Cerebellar cortex (tissue), 1 donor: ENCODE measurements at regions not wholly inside any gene's neighbourhood (a gene's known extent, or its start where the extent isn't known, plus 50 kb on each side); places are given as distances from the start of the nearest gene placed in this dataset.

Source experiments
- DNase-seq: peaks from one replicate; pipeline ENCODE4 v3.0.0-alpha.2; 2015; ENCODE audit warnings: low spot score

DNA sequence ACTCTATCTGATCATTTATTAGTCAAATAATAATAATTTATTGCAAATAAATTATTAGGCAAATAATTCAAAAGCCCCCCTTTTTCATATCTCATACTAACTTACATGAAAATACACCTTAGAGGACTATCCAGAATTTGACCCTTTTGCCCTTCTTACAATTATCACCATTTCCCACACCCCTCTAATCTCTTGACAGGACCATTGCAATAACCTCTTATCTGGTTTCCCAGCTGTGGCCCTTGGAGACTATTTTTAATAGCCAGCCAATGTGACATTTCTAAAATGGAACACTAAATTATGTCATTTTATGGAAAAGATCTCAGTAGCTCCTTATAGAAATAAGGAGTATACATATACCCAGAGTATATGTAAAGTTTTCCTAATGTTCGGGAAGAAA lies 588.4 kb upstream of the COX7C start:
- no peak for DNase-seq

- no peak for DNase-seq
These were observed 587.0 kb upstream of the COX7C start for GRCh38 chr5:86030753-86031152.

DNA sequence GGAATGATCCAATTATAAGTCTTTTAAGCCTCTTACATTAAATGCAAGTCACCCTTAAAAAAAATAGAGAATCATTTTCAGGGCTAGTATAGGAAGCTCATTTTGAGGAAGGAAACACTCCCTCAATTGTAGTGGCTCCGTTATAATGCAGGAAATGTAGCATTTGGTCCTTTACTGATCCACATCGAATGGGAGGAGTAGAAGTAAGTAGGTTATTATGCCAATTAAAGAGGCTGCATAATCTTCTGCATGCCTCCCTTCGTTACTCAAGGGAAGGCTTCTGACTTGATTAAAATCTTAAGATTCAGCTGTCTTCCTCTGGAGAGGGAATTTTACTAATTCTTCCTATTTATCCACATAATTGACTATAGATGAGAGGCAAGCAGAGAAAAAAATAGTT lies 579.2 kb upstream of the COX7C start:
- DNase-seq = no peak

DNA sequence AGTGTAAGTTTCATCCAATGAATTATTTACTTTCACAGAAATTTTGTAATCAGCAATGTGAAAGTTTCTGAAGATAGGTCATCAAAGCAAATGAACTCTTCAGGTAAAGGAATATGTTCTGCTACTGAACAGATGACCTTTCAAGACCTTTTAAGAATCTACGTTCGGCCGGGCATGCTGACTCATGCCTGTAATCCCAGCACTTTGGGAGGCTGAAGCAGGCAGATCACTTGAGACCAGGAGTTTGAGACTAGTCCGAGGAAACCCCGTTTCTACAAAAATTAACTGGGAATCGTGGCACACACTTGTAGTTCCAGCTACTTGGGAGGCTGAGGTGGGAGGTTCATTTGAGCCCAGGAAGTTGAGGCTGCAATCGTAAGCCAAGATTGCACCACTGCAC lies 578.4 kb upstream of the COX7C start:
- no peak for DNase-seq

GRCh38 chr5:86070719-86071118 lies 547.0 kb upstream of the COX7C start:
- no peak for DNase-seq

DNA sequence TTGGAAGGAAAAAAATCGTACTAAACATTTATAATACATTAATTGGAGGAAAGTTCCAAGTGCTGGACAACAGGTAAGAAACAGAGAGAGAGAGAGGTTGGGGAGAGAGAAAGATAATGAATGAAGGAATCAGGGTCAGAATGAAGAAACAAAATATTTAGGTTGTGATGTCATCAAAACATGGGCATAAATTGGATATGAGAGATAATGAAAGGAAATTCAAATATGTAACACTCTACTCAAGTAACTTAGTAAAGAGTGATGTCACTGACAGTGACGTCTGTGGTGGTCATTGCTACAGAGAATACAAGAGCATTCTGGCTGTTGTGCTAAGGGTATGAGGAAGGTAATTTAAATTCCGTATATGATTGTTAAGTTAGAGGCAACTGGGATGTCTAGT lies 543.4 kb upstream of the COX7C start:
- no peak for DNase-seq

GRCh38 chr5:86075139-86075538 lies 542.6 kb upstream of the COX7C start:
- DNase-seq = no peak

DNA sequence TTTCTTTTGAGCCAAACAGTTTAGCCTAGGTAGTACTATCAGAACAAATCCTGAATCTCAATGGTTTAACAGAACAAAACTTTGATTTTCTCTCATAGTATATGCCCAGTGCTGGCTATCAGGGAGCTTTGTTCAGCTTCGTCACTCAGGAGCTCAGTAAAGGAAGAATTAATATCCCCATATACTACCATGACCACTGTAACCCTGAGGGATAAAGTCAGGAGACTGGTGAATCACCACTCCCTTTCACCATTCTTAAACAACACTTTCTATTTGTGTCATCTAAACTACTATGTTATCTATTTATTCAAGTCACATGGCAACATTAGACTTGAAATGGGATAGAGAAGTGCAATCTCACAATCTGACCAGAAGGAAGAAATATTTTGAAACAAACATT lies 522.6 kb upstream of the COX7C start:
- no peak for DNase-seq

DNA sequence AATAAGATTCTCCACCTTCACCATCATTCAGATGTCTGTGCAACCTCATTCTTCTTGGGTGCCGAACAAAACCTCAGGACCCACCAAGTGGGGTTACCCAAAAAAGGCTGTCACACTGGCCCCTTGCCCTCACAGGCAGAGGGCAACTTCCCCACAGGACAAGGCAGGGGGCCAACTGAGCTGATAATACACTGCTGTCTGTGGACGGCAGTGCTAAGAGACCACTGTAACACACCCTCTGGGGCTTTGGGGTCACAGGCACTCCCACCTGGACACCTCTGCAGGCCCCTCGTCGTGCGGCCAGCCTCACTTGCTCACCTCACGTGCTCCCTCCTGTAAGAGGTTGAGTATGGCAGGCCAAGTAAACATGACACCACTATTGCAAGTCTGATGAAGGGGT lies 515.8 kb upstream of the COX7C start:
- no peak for DNase-seq

- DNase-seq = no peak
These were observed 508.9 kb upstream of the COX7C start for GRCh38 chr5:86108825-86109224.

DNA sequence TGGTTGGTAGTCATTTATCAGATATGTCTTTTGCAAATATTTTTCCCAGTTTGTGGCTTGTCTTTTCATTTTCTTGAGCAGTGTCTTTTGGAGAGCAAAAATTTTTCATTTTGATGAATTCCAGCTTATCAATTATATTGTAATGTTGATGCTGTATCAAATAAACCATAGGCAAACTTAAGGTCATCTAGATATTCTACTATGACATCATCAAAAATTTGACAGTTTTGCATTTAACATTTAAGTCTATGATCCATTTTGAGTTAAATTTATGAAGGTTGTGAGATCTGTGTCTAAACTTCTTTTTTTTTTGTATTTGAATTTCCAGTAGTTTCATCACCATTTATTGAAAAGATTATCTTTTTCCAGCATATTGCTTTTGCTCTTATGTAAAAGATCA lies 505.5 kb upstream of the COX7C start:
- no peak for DNase-seq

DNA sequence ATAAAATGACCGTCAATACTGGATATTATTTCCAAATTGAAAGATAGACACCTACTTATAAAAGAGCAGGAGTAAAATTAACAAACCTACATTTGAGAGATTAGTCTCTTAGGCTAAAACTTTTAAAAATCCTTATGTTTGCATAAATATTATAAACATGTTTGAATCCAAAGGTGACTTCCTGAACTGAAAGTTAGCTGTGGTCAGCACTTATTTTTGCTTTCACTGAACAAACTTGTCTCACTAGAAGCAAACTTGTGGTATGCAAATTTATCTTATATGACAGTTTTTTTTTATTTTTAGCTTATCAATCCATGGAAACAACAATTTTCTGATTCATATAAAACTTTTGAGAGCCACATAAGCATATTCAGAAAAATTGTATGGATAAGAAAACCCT lies 502.6 kb upstream of the COX7C start:
- no peak for DNase-seq

DNA sequence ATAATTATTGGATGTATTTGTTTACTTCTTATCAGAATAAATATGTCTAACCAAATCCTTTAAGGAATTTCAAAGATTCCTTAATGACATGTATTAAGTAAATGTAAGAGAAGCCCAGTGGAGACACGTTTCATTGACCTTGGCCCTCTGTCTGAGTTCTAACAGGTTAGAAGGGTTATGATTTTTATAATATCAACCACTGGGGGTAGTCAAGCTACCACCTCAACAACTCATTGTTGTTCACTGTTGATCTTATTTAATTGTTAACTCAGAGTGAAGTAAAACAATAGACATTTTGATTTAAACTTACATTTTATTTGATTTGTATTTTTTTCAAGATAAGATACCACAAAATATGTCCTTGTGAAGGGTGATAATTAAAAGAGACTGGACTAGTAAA lies 499.2 kb upstream of the COX7C start:
- DNase-seq = no peak

DNA sequence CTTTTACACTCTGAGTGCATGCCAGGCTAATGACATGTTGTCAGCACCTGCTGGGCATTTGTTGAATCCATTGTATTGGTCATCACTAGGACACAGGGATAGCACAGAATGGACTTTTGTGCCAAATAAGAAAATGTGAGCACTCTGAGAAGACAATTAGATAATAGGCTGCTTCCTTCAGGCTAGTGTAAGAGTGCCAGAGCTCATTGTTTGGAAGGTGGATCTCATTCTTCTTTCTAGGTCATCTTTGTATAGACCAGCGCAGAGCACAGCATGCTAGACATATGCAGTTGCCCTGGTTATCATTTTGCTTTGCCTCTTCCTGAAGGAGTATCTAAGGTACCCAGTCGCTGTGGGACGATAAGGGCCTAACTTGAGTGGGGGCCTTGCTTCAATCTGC lies 493.4 kb upstream of the COX7C start:
- DNase-seq = peak; percentile 10

GRCh38 chr5:86125731-86126601 lies 491.8 kb upstream of the COX7C start:
- no peak for DNase-seq

DNA sequence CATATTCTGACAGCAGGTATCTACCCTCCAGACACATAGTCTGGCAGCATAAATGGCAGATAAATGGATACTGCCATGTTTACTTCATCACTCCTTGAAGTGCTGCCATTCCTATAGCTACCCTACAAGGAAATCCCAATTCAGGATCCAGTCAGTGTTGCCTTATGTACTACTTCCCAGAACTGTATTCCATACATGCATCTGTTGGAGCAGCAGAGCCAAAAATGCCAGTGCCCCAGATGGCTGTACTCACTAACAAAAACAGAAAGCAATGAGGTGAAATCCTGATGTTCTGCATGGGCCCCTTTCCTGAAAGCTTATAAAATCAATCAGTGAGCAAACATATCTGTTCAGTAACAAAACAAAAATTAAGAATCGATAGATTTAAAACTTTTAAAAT lies 490.0 kb upstream of the COX7C start:
- DNase-seq = no peak

DNA sequence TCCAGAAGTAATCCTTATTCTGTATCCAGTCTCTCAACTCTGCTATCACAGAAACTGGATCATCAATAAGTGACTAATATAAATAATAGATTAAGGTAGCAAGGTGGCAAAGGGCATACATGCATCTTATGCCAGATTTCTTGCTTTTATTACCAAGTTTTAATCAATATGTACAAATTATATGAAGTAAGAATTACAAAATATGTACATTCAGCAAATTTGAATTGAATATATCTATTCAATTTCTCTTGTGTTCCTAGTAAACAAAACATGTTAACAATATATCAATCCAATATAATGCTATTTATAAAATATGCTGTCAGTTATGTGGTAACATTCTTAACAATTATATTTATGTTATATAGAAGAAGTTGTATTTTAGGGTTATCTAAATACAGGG lies 488.7 kb upstream of the COX7C start:
- no peak for DNase-seq

DNA sequence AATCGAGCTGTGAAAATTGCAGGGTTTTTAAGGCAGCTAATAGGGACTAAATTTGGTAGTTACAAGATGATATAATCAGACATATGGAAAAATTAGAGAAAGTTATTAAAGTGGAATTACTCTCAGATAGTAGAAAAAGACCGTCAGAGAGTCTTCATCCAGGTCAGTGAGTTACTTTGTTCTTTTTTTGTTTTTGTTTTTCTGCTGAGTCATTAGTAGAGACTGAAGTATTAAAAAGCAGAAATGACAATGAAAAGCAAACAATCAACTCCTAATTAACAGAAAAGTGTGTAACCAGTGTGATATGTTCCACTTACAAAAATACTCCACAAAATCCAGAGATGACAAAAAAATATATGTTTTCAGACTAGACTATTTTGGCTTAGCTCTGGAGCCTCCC lies 480.4 kb upstream of the COX7C start:
- DNase-seq = no peak

DNA sequence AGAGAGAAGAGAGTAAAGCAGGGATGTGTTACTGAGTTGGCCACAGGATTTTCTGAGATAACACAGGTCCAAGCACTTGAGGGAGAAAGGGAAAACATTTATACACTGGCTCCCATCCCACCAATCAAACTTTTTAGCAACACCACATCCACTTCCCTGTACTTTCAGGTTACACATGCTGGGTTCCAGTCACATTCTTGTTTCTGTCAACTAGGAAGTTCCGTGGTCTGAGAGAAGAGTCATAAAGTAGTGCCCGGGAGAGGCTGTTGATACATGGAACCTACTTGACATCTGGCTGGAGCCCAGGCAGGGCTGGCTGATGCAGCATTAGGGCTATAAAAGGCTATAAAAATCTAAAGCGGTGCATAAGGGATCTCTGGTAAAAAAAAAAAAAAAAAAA lies 473.9 kb upstream of the COX7C start:
- DNase-seq = no peak

GRCh38 chr5:86152988-86153560 lies 464.7 kb upstream of the COX7C start:
- peak; percentile 73 for DNase-seq

- no peak for DNase-seq
These were observed 461.9 kb upstream of the COX7C start for GRCh38 chr5:86155796-86156195.

GRCh38 chr5:86170194-86170593 lies 447.5 kb upstream of the COX7C start:
- DNase-seq = no peak

GRCh38 chr5:86175224-86175623 lies 442.5 kb upstream of the COX7C start:
- no peak for DNase-seq

GRCh38 chr5:86199287-86199686 lies 418.5 kb upstream of the COX7C start:
- DNase-seq = no peak
